NCI-H187 (cell line): ENCODE measurements at regions not wholly inside any gene's neighbourhood (a gene's known extent, or its start where the extent isn't known, plus 50 kb on each side); places are given as distances from the start of the nearest gene placed in this dataset.

Source experiments
- DNase-seq, 2 experiments: peaks; one replicate each; lab custom pipeline; 2025; lab: John Stamatoyannopoulos, UW

GRCh38 chr2:157150747-157151146, 106.8 kb upstream of the GALNT5 start:
- DNase-seq: no peak

GRCh38 chr2:157152362-157152761, 105.1 kb upstream of the GALNT5 start:
- no peak for DNase-seq

DNA sequence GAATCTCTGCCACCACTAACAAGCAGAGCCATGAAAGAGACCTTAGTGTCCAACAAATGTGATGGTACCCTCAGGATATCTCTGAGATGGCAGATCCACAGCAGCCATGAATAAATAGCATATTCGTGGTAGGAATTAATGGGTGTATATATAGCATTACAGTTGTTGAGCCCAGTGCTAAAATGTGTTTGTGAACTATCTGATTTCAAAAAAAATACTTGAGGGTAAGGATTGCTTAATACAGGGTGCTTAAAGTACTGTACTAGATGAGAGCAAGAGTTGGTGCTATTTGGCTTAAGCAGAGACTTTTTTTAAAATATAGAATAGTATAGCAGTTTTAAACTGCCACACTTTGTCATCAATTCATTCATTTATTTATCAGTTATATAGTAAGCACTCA, 101.5 kb upstream of the GALNT5 start:
- no peak for DNase-seq

- DNase-seq: no peak
Observed at GRCh38 chr2:157158111-157158510, 99.4 kb upstream of the GALNT5 start.

GRCh38 chr2:157159221-157159934, 98.1 kb upstream of the GALNT5 start:
- DNase-seq: no peak

DNA sequence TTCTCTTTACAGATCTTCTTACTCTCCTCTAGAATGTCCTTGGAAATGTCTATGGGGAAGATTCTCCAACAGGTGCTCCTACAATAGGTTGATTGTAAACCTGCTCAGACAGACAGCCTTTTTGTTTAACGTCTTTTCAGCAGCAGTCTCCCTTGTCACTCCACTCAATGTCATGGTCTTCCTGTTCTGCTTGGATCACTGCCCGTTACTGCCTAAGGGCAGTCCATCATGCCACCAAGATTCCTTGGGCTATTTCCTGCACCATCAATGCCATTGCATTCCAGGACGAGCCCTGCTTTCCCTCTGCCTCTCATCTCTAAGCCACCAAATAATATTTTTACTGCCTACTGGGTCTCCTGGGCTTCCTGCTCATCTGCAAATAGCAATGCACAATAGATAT, 97.4 kb upstream of the GALNT5 start:
- DNase-seq: no peak

GRCh38 chr2:157164370-157164769, 93.1 kb upstream of the GALNT5 start:
- DNase-seq: no peak

GRCh38 chr2:157164891-157165290, 92.6 kb upstream of the GALNT5 start:
- no peak for DNase-seq

GRCh38 chr2:157168501-157168900, 89.0 kb upstream of the GALNT5 start:
- no peak for DNase-seq

- no peak for DNase-seq
Observed at GRCh38 chr2:157169889-157170288, 87.6 kb upstream of the GALNT5 start.

DNA sequence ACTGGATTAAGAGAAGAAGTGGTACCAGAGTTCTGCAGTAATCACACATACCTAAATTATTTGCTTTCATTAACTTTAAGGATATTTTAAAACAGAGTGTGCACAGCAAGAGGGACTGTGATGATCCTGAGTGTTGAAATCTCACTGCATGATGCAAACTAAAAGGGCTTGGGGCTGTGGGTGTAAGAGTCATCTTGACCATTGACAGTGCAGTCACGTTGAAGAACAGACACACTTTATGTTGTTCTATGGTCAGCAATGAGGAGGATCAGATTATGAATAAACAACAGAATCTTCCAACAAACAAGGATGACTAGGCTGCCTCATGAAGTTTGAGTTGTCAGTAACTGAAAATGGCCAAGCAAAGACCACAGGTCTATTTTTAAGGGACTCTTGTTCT, 87.2 kb upstream of the GALNT5 start:
- DNase-seq: no peak

DNA sequence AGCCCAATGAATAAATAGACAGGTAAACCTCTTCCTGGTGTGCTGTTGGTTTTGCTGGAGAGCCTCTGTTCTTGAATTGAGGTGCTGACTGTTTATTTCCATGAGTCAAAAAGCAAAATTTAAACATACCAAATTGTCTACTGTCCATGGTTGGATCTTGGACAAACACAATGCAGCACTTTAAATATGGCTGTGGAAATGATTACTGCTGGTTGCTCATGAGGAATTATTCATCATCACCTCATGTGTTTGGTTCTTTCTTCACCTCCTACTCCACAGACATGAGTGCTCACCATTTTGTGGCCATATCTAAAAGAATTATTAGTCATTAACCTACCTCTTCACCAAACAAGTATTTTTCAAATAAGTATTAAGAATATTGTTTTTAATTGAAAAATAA, 85.3 kb upstream of the GALNT5 start:
- DNase-seq: no peak

GRCh38 chr2:157172866-157173578, 84.5 kb upstream of the GALNT5 start:
- no peak for DNase-seq

DNA sequence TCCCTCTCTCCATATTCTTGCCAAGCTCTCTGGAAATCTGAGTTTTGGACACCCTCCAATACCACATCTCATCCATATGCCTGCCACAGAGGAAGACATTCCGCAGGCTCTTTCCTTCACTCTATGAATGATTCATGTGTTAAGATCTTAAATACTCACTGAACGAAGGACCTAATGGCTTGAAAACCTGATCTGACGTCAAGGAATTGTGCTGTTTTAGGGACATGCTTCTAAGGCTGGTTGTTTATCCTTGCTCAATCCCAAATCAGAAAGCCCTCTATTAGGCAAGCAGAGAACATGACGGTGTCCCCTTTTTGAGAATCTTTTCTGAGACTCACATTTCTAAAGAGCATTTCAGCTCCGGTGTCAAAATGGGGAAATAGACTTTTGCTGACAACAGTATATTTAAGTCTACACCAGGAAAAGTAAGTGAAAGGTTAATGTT, 83.7 kb upstream of the GALNT5 start:
- no peak for DNase-seq

DNA sequence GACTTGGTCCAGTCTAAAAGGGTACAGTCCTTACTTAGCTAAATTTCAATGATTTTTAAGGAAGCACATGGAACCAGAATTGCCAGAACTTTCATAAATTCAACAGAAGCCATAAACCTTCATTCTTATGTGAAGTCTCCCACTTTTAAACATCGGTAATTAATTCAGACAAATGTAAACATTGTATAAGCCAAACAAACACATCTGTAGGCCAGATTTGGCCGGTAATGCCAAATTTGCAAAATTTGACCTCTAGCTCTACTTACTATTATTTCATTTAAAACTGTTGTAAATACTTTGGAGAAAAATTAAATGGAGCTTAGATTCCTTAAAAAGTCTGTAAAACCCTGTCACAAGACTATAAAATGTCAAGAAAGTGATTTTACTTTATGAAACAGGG, 83.2 kb upstream of the GALNT5 start:
- DNase-seq: no peak

DNA sequence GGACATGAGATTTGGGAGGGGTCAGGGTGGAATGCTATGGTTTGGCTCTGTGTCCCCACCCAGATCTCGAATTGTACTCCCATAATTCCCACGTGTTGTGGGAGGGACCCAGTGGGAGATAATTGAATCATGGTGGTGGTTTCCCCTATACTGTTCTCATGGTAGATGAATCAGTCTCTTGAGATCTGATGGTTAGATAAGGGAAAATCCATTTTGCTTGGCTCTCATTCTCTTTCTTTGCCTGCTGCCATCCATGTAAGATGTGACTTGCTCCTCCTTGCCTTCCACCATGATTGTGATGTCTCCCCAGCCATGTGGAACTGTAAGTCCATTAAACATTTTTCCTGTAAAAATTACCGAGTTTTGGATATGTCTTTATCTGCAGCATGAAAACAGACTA, 80.9 kb upstream of the GALNT5 start:
- DNase-seq: no peak

DNA sequence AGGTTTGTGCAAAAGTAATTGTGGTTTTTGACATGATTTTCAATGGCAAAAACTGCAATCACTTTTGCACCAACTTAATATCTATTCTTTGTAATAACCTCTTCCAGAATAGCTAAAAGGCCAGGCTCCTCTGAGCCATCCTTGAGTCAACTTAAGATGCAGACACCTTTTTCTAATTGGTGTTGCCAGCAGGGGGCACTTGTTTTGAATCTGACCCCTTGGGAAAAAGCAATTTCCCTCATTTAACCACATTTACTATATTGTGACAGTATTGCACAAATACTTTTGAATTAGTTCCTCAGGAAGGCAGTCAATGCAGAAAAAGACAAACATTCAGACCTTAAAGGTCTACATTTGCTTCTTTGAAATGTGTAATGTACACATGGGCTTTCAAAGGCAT, 78.6 kb upstream of the GALNT5 start:
- no peak for DNase-seq

GRCh38 chr2:157179324-157180105, 78.0 kb upstream of the GALNT5 start:
- no peak for DNase-seq

- no peak for DNase-seq
Observed at GRCh38 chr2:157180359-157180758, 77.1 kb upstream of the GALNT5 start.

DNA sequence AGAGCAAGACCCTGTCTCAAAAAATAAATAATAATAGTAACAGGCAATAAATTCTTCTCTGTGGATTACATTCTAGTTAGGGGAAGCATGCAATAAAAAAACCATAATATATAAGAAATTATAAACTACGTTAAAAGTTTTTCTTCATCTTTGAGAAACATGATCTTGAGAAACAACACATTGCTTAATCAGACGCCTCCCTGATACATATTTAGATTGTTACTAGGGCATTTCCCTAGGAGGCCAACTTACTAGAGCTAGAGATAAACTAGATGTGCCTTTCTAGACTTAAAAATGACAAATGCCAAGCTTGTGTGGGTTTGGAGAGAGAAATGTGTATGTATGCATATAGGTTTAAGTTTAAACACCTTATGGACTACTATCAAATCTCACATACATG, 76.3 kb upstream of the GALNT5 start:
- no peak for DNase-seq

- DNase-seq: no peak
Observed at GRCh38 chr2:157182204-157182709, 75.2 kb upstream of the GALNT5 start.

DNA sequence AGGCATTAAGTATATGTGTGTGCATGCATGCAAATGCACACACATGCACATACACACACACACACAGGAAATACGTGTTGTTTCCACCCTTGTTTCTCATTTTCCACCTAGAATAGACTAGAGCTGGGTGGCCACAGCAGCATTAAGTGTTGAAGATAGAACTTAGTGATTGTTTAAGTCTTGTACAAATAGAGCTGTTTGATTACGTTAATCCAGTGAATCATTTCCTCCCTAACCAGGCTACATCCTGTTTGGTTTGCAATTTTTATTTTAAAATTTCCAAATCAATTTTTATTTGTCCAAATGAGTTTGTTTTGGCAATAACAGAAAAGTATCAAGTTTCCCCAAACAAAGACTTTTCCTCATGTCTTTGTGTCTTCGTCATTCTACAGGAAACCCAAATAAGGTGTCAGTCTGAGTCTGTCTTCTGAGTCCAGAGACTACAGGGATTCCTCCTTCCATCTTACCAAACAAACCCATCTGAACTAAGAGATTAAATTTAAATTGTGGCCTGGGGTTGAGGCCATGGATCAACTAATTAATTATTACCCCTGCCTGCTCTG, 74.6 kb upstream of the GALNT5 start:
- no peak for DNase-seq
